Activated CD4-positive, alpha-beta T cell treated with anti-CD3 and anti-CD28 coated beads, Interleukin-2, amount 10 ng/mL, durations not matched to agents 24 days and 14 days (primary cell): ENCODE measurements at regions not wholly inside any gene's neighbourhood (a gene's known extent, or its start where the extent isn't known, plus 50 kb on each side); places are given as distances from the start of the nearest gene placed in this dataset.

Experiments
- DNase-seq: peaks from one replicate; pipeline ENCODE4 v3.0.0; 2022
- H3K27ac Mint-ChIP-seq: one replicate; pipeline ENCODE4 v1.8.0; 2022; ENCODE audit warnings: mild to moderate bottlenecking, mixed read lengths
- H3K27me3 Mint-ChIP-seq: one replicate; pipeline ENCODE4 v1.8.0; 2022; ENCODE audit warnings: mixed read lengths
- H3K36me3 Mint-ChIP-seq: one replicate; pipeline ENCODE4 v1.8.0; 2022; ENCODE audit warnings: low read depth, mild to moderate bottlenecking, mixed read lengths
- H3K4me1 Mint-ChIP-seq: one replicate; pipeline ENCODE4 v1.8.0; 2021; ENCODE audit warnings: mixed read lengths
- H3K4me3 Mint-ChIP-seq: one replicate; pipeline ENCODE4 v1.8.0; 2022; ENCODE audit warnings: mild to moderate bottlenecking, moderate library complexity, mixed read lengths
- H3K9me3 Mint-ChIP-seq: one replicate; pipeline ENCODE4 v1.8.0; 2021; ENCODE audit warnings: mixed read lengths
- intact Hi-C: fragments of 100-400 bp; cut with micrococcal nuclease; formaldehyde crosslinking; loops from one replicate; pipeline ENCODE4 v1.15.1; 2023

- Mint-ChIP-seq H3K9me3 (peaks cover 4% of the 10 kb centered on the region), H3K36me3 (no peaks in the 10 kb centered on the region), H3K27ac (no peak overlapping the region), H3K4me3 (no peak overlapping the region), H3K27me3 (no peaks in the 10 kb centered on the region), H3K4me1 (no peaks in the 10 kb centered on the region)
- DNase-seq, result no peak
- intact Hi-C loops, result no loop called here
Observed at GRCh38 chr3:73772076-73772886, 147.5 kb upstream of the PDZRN3 start.

GRCh38 chr3:73768524-73769308 is 144.0 kb upstream of the PDZRN3 start:
- intact Hi-C loops, result no loop called here
- Mint-ChIP-seq H3K36me3 (no peaks in the 10 kb centered on the region), H3K9me3 (no peaks in the 10 kb centered on the region), H3K4me3 (no peak overlapping the region), H3K4me1 (no peaks in the 10 kb centered on the region), H3K27me3 (no peaks in the 10 kb centered on the region), H3K27ac (no peak overlapping the region)
- DNase-seq, result no peak

DNA sequence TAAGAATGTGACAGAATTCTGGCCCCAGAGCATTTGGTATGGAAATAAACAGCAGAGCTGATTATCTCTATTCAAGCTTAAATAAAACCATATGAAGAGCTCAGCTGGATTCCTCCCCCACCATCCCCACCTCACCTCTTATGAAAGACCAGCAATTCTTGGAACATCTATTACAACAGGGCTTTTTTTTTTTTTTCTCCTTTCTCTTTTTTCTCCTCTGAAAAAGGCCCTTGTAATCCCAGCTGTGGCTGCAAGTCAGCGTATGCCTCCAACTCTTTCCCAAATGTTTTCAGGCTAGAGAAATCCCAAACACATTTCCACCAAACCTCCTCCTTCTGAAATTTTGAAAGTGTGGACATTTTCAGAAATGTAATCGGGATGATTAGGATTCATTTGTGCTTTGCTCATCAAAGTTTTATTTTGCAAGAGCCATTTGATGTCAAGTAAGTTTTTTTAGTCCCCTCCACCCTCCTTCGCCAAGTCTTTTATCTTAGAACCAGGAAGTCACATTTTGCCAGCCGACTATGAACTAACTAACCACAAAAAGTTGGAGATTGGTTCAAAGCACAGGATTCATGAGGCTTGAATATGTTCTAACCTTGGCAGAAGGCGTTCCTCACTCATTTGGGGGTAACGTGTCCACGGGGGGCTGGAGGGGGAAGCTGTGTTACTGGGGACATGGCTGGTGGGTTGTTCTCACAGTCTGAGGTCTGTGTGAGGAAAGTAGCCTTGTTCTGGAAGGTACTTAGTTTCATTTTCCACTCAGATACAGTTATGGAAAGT is 142.0 kb upstream of the PDZRN3 start:
- Mint-ChIP-seq H3K27me3 (no peaks in the 10 kb centered on the region), H3K36me3 (no peaks in the 10 kb centered on the region), H3K4me3 (no peak overlapping the region), H3K9me3 (no peaks in the 10 kb centered on the region), H3K27ac (no peak overlapping the region), H3K4me1 (no peaks in the 10 kb centered on the region)
- intact Hi-C loops, result no loop called here
- DNase-seq, result no peak

DNA sequence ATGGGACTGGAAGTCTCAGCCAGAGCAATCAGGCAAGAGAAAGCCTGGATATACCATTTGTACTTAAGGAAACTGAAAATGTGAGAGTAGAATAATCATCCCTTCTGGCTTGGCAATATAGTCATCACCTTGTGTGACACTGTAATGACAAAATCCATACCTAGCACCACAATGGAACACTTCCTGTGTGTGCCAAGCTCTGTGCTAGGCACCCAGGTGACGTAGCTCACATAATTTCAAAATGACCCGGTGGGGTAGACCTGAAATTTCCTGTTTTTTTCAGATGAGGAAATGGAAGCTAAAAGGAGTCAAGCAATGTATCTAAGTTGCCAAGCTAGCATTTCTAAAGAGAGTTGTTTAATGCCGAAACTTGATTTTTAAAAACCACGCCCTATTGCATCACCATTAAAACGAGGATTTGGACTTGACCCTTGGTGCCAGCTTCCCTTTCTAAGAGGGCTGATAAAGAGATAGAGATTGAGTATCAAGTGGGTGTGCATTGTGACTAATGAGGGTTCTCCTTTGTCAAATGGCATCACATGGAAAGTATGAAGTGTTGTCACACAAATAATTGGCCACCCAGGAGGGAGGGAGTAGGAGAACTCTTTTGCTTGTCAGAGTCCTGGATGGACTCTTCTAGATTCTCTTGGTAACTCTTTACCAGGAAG is 141.3 kb upstream of the PDZRN3 start:
- no peak for DNase-seq
- H3K4me1 Mint-ChIP-seq, result no peaks in the 10 kb centered on the region
- intact Hi-C loops, result no loop called here

DNA sequence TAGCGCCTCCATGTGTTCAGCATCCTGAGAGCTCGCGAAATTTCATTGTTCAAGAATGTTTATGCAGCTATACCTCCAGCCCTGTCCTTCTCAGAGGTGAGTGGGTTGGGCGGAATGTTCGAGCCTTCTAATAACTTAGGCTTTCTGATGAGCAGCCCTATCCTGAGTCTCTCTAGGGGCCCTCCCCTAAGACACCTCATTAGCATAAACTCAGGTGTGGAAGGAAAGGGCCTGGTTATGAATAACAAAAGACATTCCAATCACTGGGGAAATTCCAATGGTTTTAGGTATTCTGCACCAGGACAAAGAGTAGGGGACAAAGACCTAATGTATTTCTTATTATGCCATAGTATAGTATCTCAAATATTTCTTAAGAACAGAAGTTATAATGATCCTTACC is 138.1 kb upstream of the PDZRN3 start:
- H3K4me1 Mint-ChIP-seq, result no peaks in the 10 kb centered on the region
- no peak overlapping the region for H3K4me3 Mint-ChIP-seq
- DNase-seq, result no peak
- no peaks in the 10 kb centered on the region for H3K36me3 Mint-ChIP-seq
- no peak overlapping the region for H3K27ac Mint-ChIP-seq
- H3K27me3 Mint-ChIP-seq, result no peaks in the 10 kb centered on the region
- intact Hi-C loops, result no loop called here
- no peaks in the 10 kb centered on the region for H3K9me3 Mint-ChIP-seq

More for the DNA sequence above, 141.3 kb upstream of the PDZRN3 start:
- Mint-ChIP-seq H3K4me3 (no peak overlapping the region), H3K36me3 (no peaks in the 10 kb centered on the region), H3K9me3 (no peaks in the 10 kb centered on the region), H3K27ac (no peak overlapping the region), H3K27me3 (no peaks in the 10 kb centered on the region)

- Mint-ChIP-seq H3K4me1 (no peaks in the 10 kb centered on the region), H3K4me3 (no peak overlapping the region), H3K36me3 (no peaks in the 10 kb centered on the region), H3K27ac (no peak overlapping the region), H3K9me3 (no peaks in the 10 kb centered on the region), H3K27me3 (no peaks in the 10 kb centered on the region)
- intact Hi-C loops, result no loop called here
- no peak for DNase-seq
Observed at GRCh38 chr3:73759297-73759711, 134.6 kb upstream of the PDZRN3 start.

DNA sequence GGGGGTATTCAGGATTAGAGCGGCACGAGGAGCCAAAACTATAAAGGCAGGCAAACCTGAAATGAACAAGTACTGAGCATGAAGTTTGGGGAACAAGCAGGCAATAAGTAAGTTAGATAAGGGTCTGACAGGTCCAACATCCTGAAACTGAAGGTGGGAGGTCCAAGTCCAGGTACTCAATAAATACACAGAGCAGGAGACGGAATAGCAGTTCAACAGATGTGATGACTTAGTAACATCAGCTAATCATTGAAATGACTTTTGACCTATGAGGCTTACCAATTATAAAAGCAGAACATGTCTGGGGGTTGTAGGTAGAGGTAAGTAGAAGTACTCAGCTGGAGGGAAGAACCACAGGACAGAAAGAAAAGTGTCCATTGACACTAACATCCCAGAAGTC is 132.8 kb upstream of the PDZRN3 start:
- Mint-ChIP-seq H3K9me3 (no peaks in the 10 kb centered on the region), H3K27me3 (no peaks in the 10 kb centered on the region), H3K4me3 (no peak overlapping the region), H3K27ac (no peak overlapping the region), H3K4me1 (no peaks in the 10 kb centered on the region), H3K36me3 (no peaks in the 10 kb centered on the region)
- intact Hi-C loops, result no loop called here
- no peak for DNase-seq

DNA sequence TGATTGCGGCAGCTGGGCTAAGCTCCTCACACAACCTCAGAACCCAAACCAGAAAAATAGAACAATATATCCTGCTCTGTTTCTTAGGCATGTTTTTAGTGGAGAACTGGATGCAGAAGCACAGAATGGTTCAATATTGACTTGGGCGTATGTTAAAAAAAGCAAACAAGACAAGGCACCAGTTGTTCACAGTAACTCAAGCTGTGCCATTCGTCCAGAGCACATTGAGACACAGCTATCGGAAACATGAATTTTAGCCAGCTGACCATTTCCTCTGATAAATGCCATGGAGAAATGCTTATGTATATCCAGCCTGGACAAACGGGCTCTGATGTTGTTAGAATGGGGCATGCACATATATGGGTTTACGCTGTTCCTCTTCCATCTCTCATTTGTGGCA is 129.2 kb upstream of the PDZRN3 start:
- Mint-ChIP-seq H3K27me3 (no peaks in the 10 kb centered on the region), H3K9me3 (no peaks in the 10 kb centered on the region), H3K4me3 (no peak overlapping the region), H3K36me3 (no peaks in the 10 kb centered on the region), H3K27ac (no peak overlapping the region), H3K4me1 (no peaks in the 10 kb centered on the region)
- DNase-seq, result no peak
- intact Hi-C loops, result no loop called here

- Mint-ChIP-seq H3K27ac (no peak overlapping the region), H3K36me3 (no peaks in the 10 kb centered on the region), H3K4me1 (no peaks in the 10 kb centered on the region), H3K4me3 (no peak overlapping the region), H3K27me3 (no peaks in the 10 kb centered on the region), H3K9me3 (no peaks in the 10 kb centered on the region)
- intact Hi-C loops, result no loop called here
- no peak for DNase-seq
Observed at GRCh38 chr3:73752338-73752737, 127.6 kb upstream of the PDZRN3 start.

DNA sequence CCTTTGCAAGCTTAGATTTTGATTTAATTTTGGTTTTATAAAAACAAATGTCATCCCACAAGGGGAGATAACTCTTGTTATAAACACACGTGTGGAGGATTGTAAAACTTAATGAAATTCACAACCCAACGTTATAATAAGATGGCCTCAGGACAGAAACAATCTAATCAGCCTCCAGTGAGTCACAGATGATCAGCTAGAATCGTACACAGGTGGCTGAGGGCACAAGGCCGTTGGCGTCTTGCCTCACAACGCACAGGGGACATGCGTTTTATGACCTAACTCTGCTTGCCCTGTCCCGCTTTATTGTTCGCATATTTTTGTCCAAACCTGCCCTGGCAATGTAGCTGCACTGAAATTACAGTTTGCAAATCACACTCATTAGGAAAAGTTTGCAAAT is 121.9 kb upstream of the PDZRN3 start:
- no peak for DNase-seq
- H3K27ac Mint-ChIP-seq, result no peak overlapping the region
- H3K27me3 Mint-ChIP-seq, result no peaks in the 10 kb centered on the region
- no peaks in the 10 kb centered on the region for H3K9me3 Mint-ChIP-seq
- no peaks in the 10 kb centered on the region for H3K36me3 Mint-ChIP-seq
- intact Hi-C loops, result no loop called here
- H3K4me1 Mint-ChIP-seq, result no peaks in the 10 kb centered on the region
- no peak overlapping the region for H3K4me3 Mint-ChIP-seq

- intact Hi-C loops, result no loop called here
- Mint-ChIP-seq H3K4me1 (no peaks in the 10 kb centered on the region), H3K27me3 (no peaks in the 10 kb centered on the region), H3K36me3 (no peaks in the 10 kb centered on the region), H3K9me3 (no peaks in the 10 kb centered on the region), H3K27ac (no peak overlapping the region), H3K4me3 (no peak overlapping the region)
- DNase-seq, result no peak
Observed at GRCh38 chr3:73745526-73746191, 120.9 kb upstream of the PDZRN3 start.

DNA sequence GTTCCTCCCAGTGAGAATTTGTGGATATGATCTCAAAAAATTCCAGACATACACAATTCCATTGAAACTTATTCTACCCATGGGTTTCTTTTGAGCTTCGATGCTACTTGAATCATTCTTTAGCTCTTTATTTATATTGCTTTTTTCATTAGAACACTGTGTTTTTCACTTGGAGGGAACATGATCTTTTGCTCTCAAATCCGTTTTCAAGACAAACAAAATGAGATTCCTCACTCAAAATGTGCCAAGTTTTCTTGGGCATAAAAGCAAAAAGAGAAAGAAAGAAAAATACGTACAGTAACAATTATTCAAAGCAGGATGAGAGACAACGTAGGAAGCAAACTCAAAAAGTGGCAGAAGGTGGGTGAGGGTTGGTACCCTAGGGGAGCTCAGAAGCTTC is 118.8 kb upstream of the PDZRN3 start:
- Mint-ChIP-seq H3K4me1 (no peaks in the 10 kb centered on the region), H3K36me3 (no peaks in the 10 kb centered on the region), H3K4me3 (no peak overlapping the region), H3K27me3 (no peaks in the 10 kb centered on the region), H3K9me3 (no peaks in the 10 kb centered on the region), H3K27ac (no peak overlapping the region)
- intact Hi-C loops, result no loop called here
- DNase-seq, result no peak

GRCh38 chr3:73739791-73740453 is 115.2 kb upstream of the PDZRN3 start:
- no peaks in the 10 kb centered on the region for H3K36me3 Mint-ChIP-seq
- DNase-seq, result no peak
- H3K4me1 Mint-ChIP-seq, result no peaks in the 10 kb centered on the region
- H3K27ac Mint-ChIP-seq, result no peak overlapping the region
- intact Hi-C loops, result no loop called here
- no peak overlapping the region for H3K4me3 Mint-ChIP-seq
- H3K27me3 Mint-ChIP-seq, result no peaks in the 10 kb centered on the region
- no peaks in the 10 kb centered on the region for H3K9me3 Mint-ChIP-seq
